ENCODE measurements at regions not wholly inside any gene's neighbourhood (a gene's known extent, or its start where the extent isn't known, plus 50 kb on each side); places are given as distances from the start of the nearest gene placed in this dataset.

GRCh38 chr2:239894276-239894675, 130.9 kb downstream of the NDUFA10 start:
- no peak for TF ChIP-seq POLR2A (IDR thresholded peaks at IDR 0.05)
- no peak for TF ChIP-seq CTCF (IDR thresholded peaks at IDR 0.05)
- no peak for TF ChIP-seq POLR2AphosphoS5 (IDR thresholded peaks at IDR 0.05)
- no peak for TF ChIP-seq EP300 (IDR thresholded peaks at IDR 0.05; ENCODE audit: low read depth)
